Liver (tissue), 7 donors: ENCODE measurements at regions not wholly inside any gene's neighbourhood (a gene's known extent, or its start where the extent isn't known, plus 50 kb on each side); places are given as distances from the start of the nearest gene placed in this dataset.

ENCODE experiments used
- DNase-seq: peaks from one replicate; pipeline ENCODE4 v3.0.0-alpha.2; 2017; ENCODE audit warnings: low spot score
- H3K27ac ChIP-seq, 2 donors: one replicate each; pipeline ENCODE4 v1.7.0; 2013; ENCODE audit warnings: inconsistent platforms in 2 of 2, low read length in 2 of 2, control low read depth in 1 of 2, low read depth in 1 of 2, mild to moderate bottlenecking in 1 of 2
- H3K27me3 ChIP-seq, 4 donors: one replicate each; pipeline versions ENCODE4 v1.6.1 to v1.7.0; 2013; ENCODE audit warnings: low read length in 3 of 4, inconsistent platforms in 1 of 4, mild to moderate bottlenecking in 1 of 4, moderate library complexity in 1 of 4; ENCODE audit not compliant: control insufficient read depth in 4 of 4, insufficient read depth in 4 of 4
- H3K36me3 ChIP-seq, 4 donors: one replicate each; pipeline versions ENCODE4 v1.6.1 to v1.7.0; 2013; ENCODE audit warnings: low read length in 3 of 4, mild to moderate bottlenecking in 3 of 4, low read depth in 1 of 4, moderate library complexity in 1 of 4; ENCODE audit not compliant: control insufficient read depth in 4 of 4, insufficient read depth in 3 of 4
- H3K4me1 ChIP-seq, 4 donors: one replicate each; pipeline versions ENCODE4 v1.6.1 to v1.7.0; 2013; ENCODE audit warnings: low read length in 3 of 4, mild to moderate bottlenecking in 3 of 4, moderate library complexity in 1 of 4; ENCODE audit not compliant: control insufficient read depth in 4 of 4, insufficient read depth in 4 of 4
- H3K4me3 ChIP-seq, 3 donors: one replicate each; pipeline versions ENCODE4 v1.6.1 to v1.7.0; 2013; ENCODE audit warnings: low read length in 3 of 3, control low read depth in 1 of 3, low read depth in 1 of 3, mild to moderate bottlenecking in 1 of 3
- H3K9ac ChIP-seq, 2 donors: one replicate each; pipeline ENCODE4 v1.7.0; 2013; ENCODE audit warnings: low read length in 2 of 2, mild to moderate bottlenecking in 2 of 2, moderate library complexity in 2 of 2, control low read depth in 1 of 2, low read depth in 1 of 2
- H3K9me3 ChIP-seq, 4 donors: one replicate each; pipeline versions ENCODE4 v1.6.1 to v1.7.0; 2013; ENCODE audit warnings: low read length in 3 of 4; ENCODE audit not compliant: control insufficient read depth in 4 of 4
- ATF3 ChIP-seq: IDR thresholded peaks from 2 replicates; pipeline ENCODE4 v1.6.1; 2016; ENCODE audit warnings: antibody characterized with exemption
- EGR1 ChIP-seq, 2 donors: IDR thresholded peaks; 2 replicates each; pipeline ENCODE4 v1.6.1; 2016 to 2018; ENCODE audit warnings: antibody characterized with exemption in 2 of 2, low read depth in 2 of 2
- FOXA1 ChIP-seq: IDR thresholded peaks from 2 replicates; pipeline ENCODE4 v1.6.1; 2016; ENCODE audit warnings: antibody characterized with exemption
- FOXA2 ChIP-seq: IDR thresholded peaks from 2 replicates; pipeline ENCODE4 v1.6.1; 2016; ENCODE audit warnings: antibody characterized with exemption
- GABPA ChIP-seq, 2 donors: IDR thresholded peaks in 1 of 2; conservative IDR thresholded peaks in 1 of 2; 2 replicates each; pipeline ENCODE4 v1.6.1; 2016; ENCODE audit warnings: antibody characterized with exemption in 2 of 2, mild to moderate bottlenecking in 1 of 2, moderate library complexity in 1 of 2
- HNF4A ChIP-seq, 2 donors: conservative IDR thresholded peaks; 2 replicates each; pipeline ENCODE4 v1.6.1; 2016; ENCODE audit warnings: antibody characterized with exemption in 2 of 2, mild to moderate bottlenecking in 2 of 2
- JUND ChIP-seq, 2 donors: IDR thresholded peaks; 2 replicates each; pipeline ENCODE4 v1.6.1; 2016; ENCODE audit warnings: antibody characterized with exemption in 2 of 2
- MAX ChIP-seq: IDR thresholded peaks from 2 replicates; pipeline ENCODE4 v1.6.1; 2016; ENCODE audit warnings: antibody characterized with exemption
- NR2F2 ChIP-seq: IDR thresholded peaks from 2 replicates; pipeline ENCODE4 v1.6.1; 2016; ENCODE audit warnings: antibody characterized with exemption
- RAD21 ChIP-seq, 2 donors: IDR thresholded peaks; 2 replicates each; pipeline ENCODE4 v1.6.1; 2016; ENCODE audit warnings: antibody characterized with exemption in 2 of 2, mild to moderate bottlenecking in 2 of 2
- REST ChIP-seq: IDR thresholded peaks from 2 replicates; pipeline ENCODE4 v1.6.1; 2016; ENCODE audit warnings: antibody characterized with exemption, mild to moderate bottlenecking
- RXRA ChIP-seq, 2 donors: IDR thresholded peaks; 2 replicates each; pipeline ENCODE4 v1.6.1; 2017 to 2018; ENCODE audit warnings: antibody characterized with exemption in 2 of 2, mild to moderate bottlenecking in 1 of 2
- SP1 ChIP-seq: IDR thresholded peaks from 2 replicates; pipeline ENCODE4 v1.6.1; 2018; ENCODE audit warnings: antibody characterized with exemption, mild to moderate bottlenecking
- TAF1 ChIP-seq: conservative IDR thresholded peaks from 2 replicates; pipeline ENCODE4 v1.6.1; 2016; ENCODE audit warnings: antibody characterized with exemption, mild to moderate bottlenecking
- YY1 ChIP-seq: IDR thresholded peaks from 2 replicates; pipeline ENCODE4 v1.6.1; 2016; ENCODE audit warnings: antibody characterized with exemption, mild to moderate bottlenecking
- ZBTB33 ChIP-seq: IDR thresholded peaks from 2 replicates; pipeline ENCODE4 v1.6.1; 2016; ENCODE audit warnings: antibody characterized with exemption
- WGBS: extraction: QIAGEN DNeasy Blood & Tissue Kit; methylation state at CpG from one replicate; pipeline ENCODE4 v1.1.7; 2013; 5-methylcytosine and 5-hydroxymethylcytosine counted together
- donor health status: healthy.
- donor health status: healthy.
- donor health status: healthy.
- donor health status: healthy.

GRCh38 chr15:70505936-70506912, 257.1 kb downstream of the UACA start:
- no peaks in the 10 kb centered on the region for H3K27me3 ChIP-seq
- H3K9ac ChIP-seq: no peak overlapping the region
- WGBS: 85% methylated on average over 5 of the region's 5 CpGs
- no peak overlapping the region for H3K4me3 ChIP-seq
- no peak for DNase-seq
- TF ChIP-seq REST (no peak), EGR1 (IDR thresholded peaks at IDR 0.05; ENCODE audit: low read depth in 2 of 2) (no peak), TAF1 (no peak), GABPA (IDR thresholded peaks at IDR 0.05 in 1 of 2, conservative IDR thresholded peaks at IDR 0.05 in 1 of 2) (no peak), ZBTB33 (no peak), FOXA1 (no peak)
- H3K9me3 ChIP-seq: peaks cover 0 to 4% (median 2%) of the 10 kb centered on the region in 4 donors
- H3K4me1 ChIP-seq: peaks cover 0 to 14% (median under 1%) of the 10 kb centered on the region in 4 donors
- H3K27ac ChIP-seq: no peak overlapping the region
- no peaks in the 10 kb centered on the region for H3K36me3 ChIP-seq

GRCh38 chr15:70505411-70505919, 257.9 kb downstream of the UACA start:
- H3K27me3 ChIP-seq: no peaks in the 10 kb centered on the region
- peaks cover 0 to 4% (median 2%) of the 10 kb centered on the region in 4 donors for H3K9me3 ChIP-seq
- DNase-seq: no peak
- H3K9ac ChIP-seq: no peak overlapping the region
- no peak overlapping the region for H3K4me3 ChIP-seq
- TF ChIP-seq NR2F2 (no peak), MAX (no peak), YY1 (no peak), EGR1 (IDR thresholded peaks at IDR 0.05; ENCODE audit: low read depth in 2 of 2) (no peak), JUND (IDR thresholded peaks at IDR 0.05) (no peak), ATF3 (no peak), FOXA1 (no peak), GABPA (IDR thresholded peaks at IDR 0.05 in 1 of 2, conservative IDR thresholded peaks at IDR 0.05 in 1 of 2) (no peak), FOXA2 (no peak), TAF1 (no peak), SP1 (no peak), HNF4A (conservative IDR thresholded peaks at IDR 0.05) (no peak), RXRA (IDR thresholded peaks at IDR 0.05) (no peak), RAD21 (IDR thresholded peaks at IDR 0.05) (no peak)
- WGBS: 48% methylated on average over 3 of the region's 3 CpGs
- no peak overlapping the region for H3K27ac ChIP-seq
- H3K4me1 ChIP-seq: peaks cover 0 to 14% (median under 1%) of the 10 kb centered on the region in 4 donors
- H3K36me3 ChIP-seq: no peaks in the 10 kb centered on the region
